HG02870 (cell line): ENCODE measurements at regions not wholly inside any gene's neighbourhood (a gene's known extent, or its start where the extent isn't known, plus 50 kb on each side); places are given as distances from the start of the nearest gene placed in this dataset.

Experiments used
- ATAC-seq: cut with Tn5 transposase; IDR thresholded peaks from one replicate; pipeline ENCODE4 v1.9.1; 2021; ENCODE audit warnings: mild to moderate bottlenecking, moderate library complexity; ENCODE audit not compliant: unreplicated experiment

- ATAC-seq: no peak
These were observed 524.8 kb upstream of the ID4 start for GRCh38 chr6:19312241-19312978.

- no peak for ATAC-seq
These were observed 519.7 kb upstream of the ID4 start for GRCh38 chr6:19317431-19317986.

- ATAC-seq: no peak
These were observed 518.2 kb upstream of the ID4 start for GRCh38 chr6:19319005-19319404.

- no peak for ATAC-seq
These were observed 517.0 kb upstream of the ID4 start for GRCh38 chr6:19320111-19320581.

GRCh38 chr6:19322691-19323485 lies 514.3 kb upstream of the ID4 start:
- no peak for ATAC-seq

GRCh38 chr6:19324376-19324775 lies 512.8 kb upstream of the ID4 start:
- no peak for ATAC-seq

GRCh38 chr6:19325335-19325789 lies 511.8 kb upstream of the ID4 start:
- ATAC-seq: no peak

GRCh38 chr6:19327241-19327640 lies 509.9 kb upstream of the ID4 start:
- no peak for ATAC-seq

- no peak for ATAC-seq
These were observed 509.5 kb upstream of the ID4 start for GRCh38 chr6:19327661-19328060.

GRCh38 chr6:19329078-19329477 lies 508.1 kb upstream of the ID4 start:
- no peak for ATAC-seq

- no peak for ATAC-seq
These were observed 506.1 kb upstream of the ID4 start for GRCh38 chr6:19331089-19331488.

GRCh38 chr6:19332806-19333460 lies 504.2 kb upstream of the ID4 start:
- ATAC-seq: no peak

- ATAC-seq: no peak
These were observed 503.2 kb upstream of the ID4 start for GRCh38 chr6:19333936-19334335.

GRCh38 chr6:19336579-19336978 lies 500.6 kb upstream of the ID4 start:
- no peak for ATAC-seq

GRCh38 chr6:19337101-19337500 lies 500.1 kb upstream of the ID4 start:
- no peak for ATAC-seq

- ATAC-seq: no peak
These were observed 494.6 kb upstream of the ID4 start for GRCh38 chr6:19342616-19343015.

GRCh38 chr6:19349429-19349828 lies 487.7 kb upstream of the ID4 start:
- no peak for ATAC-seq

- no peak for ATAC-seq
These were observed 483.0 kb upstream of the ID4 start for GRCh38 chr6:19354181-19354580.

GRCh38 chr6:19356692-19357091 lies 480.5 kb upstream of the ID4 start:
- ATAC-seq: no peak

GRCh38 chr6:19362396-19362795 lies 474.8 kb upstream of the ID4 start:
- ATAC-seq: no peak

GRCh38 chr6:19368511-19368910 lies 468.7 kb upstream of the ID4 start:
- no peak for ATAC-seq
